22Rv1 (cell line): ENCODE measurements at regions not wholly inside any gene's neighbourhood (a gene's known extent, or its start where the extent isn't known, plus 50 kb on each side); places are given as distances from the start of the nearest gene placed in this dataset.

Experiments used
- CTCF ChIP-seq: fragments of 450-650 bp; IDR thresholded peaks from 2 replicates; pipeline ENCODE4 v1.5.1; 2017; ENCODE audit warnings: mild to moderate bottlenecking
- ZFX ChIP-seq: fragments of 450-650 bp; IDR thresholded peaks from 2 replicates; pipeline ENCODE4 v1.6.1; 2017; ENCODE audit warnings: antibody characterized with exemption, borderline replicate concordance

GRCh38 chr10:128499486-128499885 is 373.3 kb upstream of the MKI67 start:
- no peak for TF ChIP-seq CTCF
- no peak for TF ChIP-seq ZFX
